HG03565 (cell line): ENCODE measurements at regions not wholly inside any gene's neighbourhood (a gene's known extent, or its start where the extent isn't known, plus 50 kb on each side); places are given as distances from the start of the nearest gene placed in this dataset.
"Not testable (repeated sequence)": the region's sequence is repeated elsewhere in the genome, so short reads cannot be mapped to it uniquely, and the experiment has no call there.

Source experiments
- ATAC-seq: cut with Tn5 transposase; IDR thresholded peaks from one replicate; pipeline ENCODE4 v1.9.1; 2021; ENCODE audit warnings: mild to moderate bottlenecking, moderate library complexity; ENCODE audit not compliant: unreplicated experiment

- no peak for ATAC-seq
These were observed 49.9 kb downstream of the ILRUN start for GRCh38 chr6:34646714-34647113.

GRCh38 chr6:34645627-34646026, 50.9 kb downstream of the ILRUN start:
- ATAC-seq = no peak

GRCh38 chr6:34644716-34645115, 51.9 kb downstream of the ILRUN start:
- no peak for ATAC-seq

GRCh38 chr6:34642427-34642826, 54.1 kb downstream of the ILRUN start:
- ATAC-seq = no peak

GRCh38 chr6:34640074-34640849, 56.3 kb downstream of the ILRUN start:
- ATAC-seq = not testable (repeated sequence)

- ATAC-seq = peak; percentile 56
These were observed 57.5 kb downstream of the ILRUN start for GRCh38 chr6:34638834-34639736.

GRCh38 chr6:34633785-34634184, 62.8 kb downstream of the ILRUN start:
- no peak for ATAC-seq

- ATAC-seq = no peak
These were observed 63.3 kb downstream of the ILRUN start for GRCh38 chr6:34633256-34633655.

GRCh38 chr6:34630040-34630439, 66.5 kb downstream of the ILRUN start:
- no peak for ATAC-seq

GRCh38 chr6:34627296-34627695, 69.3 kb downstream of the ILRUN start:
- no peak for ATAC-seq

GRCh38 chr6:34618430-34619182, 62.5 kb upstream of the SPDEF start:
- ATAC-seq = no peak

- ATAC-seq = no peak
These were observed 61.1 kb upstream of the SPDEF start for GRCh38 chr6:34617231-34617630.

- ATAC-seq = no peak
These were observed 60.1 kb upstream of the SPDEF start for GRCh38 chr6:34616227-34616585.

GRCh38 chr6:34615574-34616226, 59.6 kb upstream of the SPDEF start:
- ATAC-seq = no peak

GRCh38 chr6:34610819-34611477, 54.8 kb upstream of the SPDEF start:
- ATAC-seq = no peak

- ATAC-seq = no peak
These were observed 52.4 kb upstream of the SPDEF start for GRCh38 chr6:34608321-34609091.

- no peak for ATAC-seq
These were observed 50.5 kb upstream of the SPDEF start for GRCh38 chr6:34606477-34607265.
